Vagina (tissue), 2 donors: ENCODE measurements at regions not wholly inside any gene's neighbourhood (a gene's known extent, or its start where the extent isn't known, plus 50 kb on each side); places are given as distances from the start of the nearest gene placed in this dataset.

Source experiments
- CTCF ChIP-seq, 3 experiments: fragments of 450-650 bp in 2 of 3; fragments of 200-600 bp in 1 of 3; sonication (generic) in 1 of 3; IDR thresholded peaks; one replicate each; pipeline ENCODE4 v1.5.1; 2017 to 2019; ENCODE audit warnings: antibody characterized with exemption in 3 of 3, mild to moderate bottlenecking in 2 of 3, moderate library complexity in 2 of 3
- POLR2A ChIP-seq, 2 donors: fragments of 450-650 bp; IDR thresholded peaks; one replicate each; pipeline ENCODE4 v1.6.1; 2017; ENCODE audit warnings: antibody characterized with exemption in 2 of 2, mild to moderate bottlenecking in 2 of 2, moderate library complexity in 2 of 2
- POLR2AphosphoS5 ChIP-seq, 2 donors: sonication (generic); formaldehyde crosslinking; IDR thresholded peaks; one replicate each; pipeline ENCODE4 v1.9.0; 2017; ENCODE audit warnings: antibody characterized with exemption in 2 of 2, mild to moderate bottlenecking in 2 of 2, low read depth in 1 of 2; ENCODE audit not compliant: insufficient read depth in 1 of 2

GRCh38 chr15:87490666-87491065, 765.9 kb downstream of the NTRK3 start:
- no peak for TF ChIP-seq POLR2A (IDR thresholded peaks at IDR 0.05)
- no peak for TF ChIP-seq CTCF (IDR thresholded peaks at IDR 0.05)
- no peak for TF ChIP-seq POLR2AphosphoS5 (IDR thresholded peaks at IDR 0.05; ENCODE audit: insufficient read depth in 1 of 2, low read depth in 1 of 2)
